Suprapubic skin (tissue), 4 donors: ENCODE measurements at regions not wholly inside any gene's neighbourhood (a gene's known extent, or its start where the extent isn't known, plus 50 kb on each side); places are given as distances from the start of the nearest gene placed in this dataset.

Source experiments
- DNase-seq, 2 donors: peaks; one replicate each; pipeline ENCODE4 v3.0.0-alpha.2; 2019; ENCODE audit warnings: low spot score in 2 of 2
- H3K27ac ChIP-seq: fragments of 200-600 bp; sonication (generic); one replicate; pipeline ENCODE4 v1.5.1; 2019
- H3K27me3 ChIP-seq: fragments of 200-600 bp; sonication (generic); one replicate; pipeline ENCODE4 v1.5.1; 2019
- H3K36me3 ChIP-seq: fragments of 200-600 bp; sonication (generic); one replicate; pipeline ENCODE4 v1.5.1; 2019
- H3K4me1 ChIP-seq: fragments of 200-600 bp; sonication (generic); one replicate; pipeline ENCODE4 v1.5.1; 2019
- H3K4me3 ChIP-seq: fragments of 200-600 bp; sonication (generic); one replicate; pipeline ENCODE4 v1.5.1; 2019; ENCODE audit warnings: mild to moderate bottlenecking
- H3K9me3 ChIP-seq: fragments of 200-600 bp; sonication (generic); one replicate; pipeline ENCODE4 v1.5.1; 2019
- CTCF ChIP-seq, 2 donors: fragments of 200-600 bp in 1 of 2; fragments of 450-650 bp in 1 of 2; sonication (generic) in 1 of 2; IDR thresholded peaks; one replicate each; pipeline ENCODE4 v1.5.1; 2016 to 2019; ENCODE audit warnings: antibody characterized with exemption in 2 of 2, mild to moderate bottlenecking in 1 of 2, moderate library complexity in 1 of 2
- EP300 ChIP-seq: sonication (generic); formaldehyde crosslinking; IDR thresholded peaks from one replicate; pipeline ENCODE4 v1.6.1; 2017; ENCODE audit warnings: antibody characterized with exemption
- POLR2A ChIP-seq, 2 donors: fragments of 450-650 bp; IDR thresholded peaks; one replicate each; pipeline ENCODE4 v1.6.1; 2017; ENCODE audit warnings: antibody characterized with exemption in 2 of 2, mild to moderate bottlenecking in 2 of 2, moderate library complexity in 2 of 2
- POLR2AphosphoS5 ChIP-seq, 3 donors: sonication (generic); formaldehyde crosslinking; IDR thresholded peaks; one replicate each; pipeline ENCODE4 v1.6.1; 2017; ENCODE audit warnings: antibody characterized with exemption in 3 of 3
- WGBS: methylation state at CpG from one replicate; pipeline ENCODE4 v1.1.5; 2018; 5-methylcytosine and 5-hydroxymethylcytosine counted together

DNA sequence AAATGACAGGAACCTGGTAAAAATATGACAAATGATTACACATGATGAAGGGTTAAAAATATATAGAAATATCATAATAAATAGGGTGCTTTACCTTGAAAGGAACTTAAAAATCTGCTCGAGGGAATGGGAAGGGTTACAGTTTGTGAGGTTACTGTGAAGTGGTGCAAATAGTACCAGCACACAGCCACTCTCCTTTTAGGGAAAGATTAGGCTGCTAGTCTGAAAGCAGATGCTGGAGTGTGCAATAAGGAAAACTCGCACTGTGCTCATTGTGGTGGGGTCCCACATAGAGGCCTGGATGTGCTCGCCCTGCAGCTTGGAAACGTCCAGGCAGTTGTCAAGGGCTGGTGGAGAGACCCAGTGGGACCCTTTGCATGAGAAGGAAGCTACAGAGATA is 145.9 kb upstream of the TBX20 start:
- Histone ChIP-seq H3K9me3 (no peaks in the 10 kb centered on the region), H3K27me3 (peaks cover 9% of the 10 kb centered on the region), H3K4me1 (no peaks in the 10 kb centered on the region), H3K36me3 (no peaks in the 10 kb centered on the region), H3K4me3 (no peak overlapping the region), H3K27ac (no peak overlapping the region)
- no peak for TF ChIP-seq POLR2AphosphoS5 (IDR thresholded peaks at IDR 0.05)
- TF ChIP-seq EP300 = no peak
- no peak for TF ChIP-seq POLR2A (IDR thresholded peaks at IDR 0.05)
- TF ChIP-seq CTCF (IDR thresholded peaks at IDR 0.05) = no peak
- DNase-seq = no peak
- 71% methylated on average over 4 of the region's 4 CpGs for WGBS

GRCh38 chr7:35399216-35399615 is 145.3 kb upstream of the TBX20 start:
- Histone ChIP-seq H3K27ac (no peak overlapping the region), H3K4me1 (no peaks in the 10 kb centered on the region), H3K4me3 (no peak overlapping the region), H3K9me3 (no peaks in the 10 kb centered on the region), H3K27me3 (peaks cover 9% of the 10 kb centered on the region), H3K36me3 (no peaks in the 10 kb centered on the region)
- TF ChIP-seq POLR2AphosphoS5 (IDR thresholded peaks at IDR 0.05) (no peak), EP300 (no peak), POLR2A (IDR thresholded peaks at IDR 0.05) (no peak), CTCF (IDR thresholded peaks at IDR 0.05) (no peak)
- no peak for DNase-seq

DNA sequence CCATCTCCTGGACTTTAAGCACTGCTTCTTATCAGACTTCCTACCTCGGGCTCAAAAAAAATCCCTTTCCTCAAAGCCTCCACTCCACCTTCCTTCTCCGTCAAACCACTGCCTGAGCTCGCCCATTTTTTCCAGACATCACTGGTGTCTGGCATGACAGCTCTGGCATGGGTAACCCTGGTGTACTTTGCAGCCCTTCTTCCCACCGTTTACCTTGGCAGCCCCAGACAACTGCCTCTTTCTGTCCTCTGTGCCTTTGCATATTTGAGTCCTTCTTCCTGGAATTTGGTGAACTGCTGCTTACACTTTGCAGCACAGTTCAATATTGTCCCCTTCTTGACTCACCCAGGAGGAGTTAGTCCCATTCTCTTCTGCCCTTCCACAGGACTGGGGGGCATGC is 144.6 kb upstream of the TBX20 start:
- Histone ChIP-seq H3K4me3 (no peak overlapping the region), H3K9me3 (no peaks in the 10 kb centered on the region), H3K36me3 (no peaks in the 10 kb centered on the region), H3K4me1 (no peaks in the 10 kb centered on the region), H3K27ac (no peak overlapping the region), H3K27me3 (peaks cover 8% of the 10 kb centered on the region)
- DNase-seq = no peak
- no peak for TF ChIP-seq POLR2A (IDR thresholded peaks at IDR 0.05)
- WGBS = 66% methylated on average over 4 of the region's 4 CpGs

DNA sequence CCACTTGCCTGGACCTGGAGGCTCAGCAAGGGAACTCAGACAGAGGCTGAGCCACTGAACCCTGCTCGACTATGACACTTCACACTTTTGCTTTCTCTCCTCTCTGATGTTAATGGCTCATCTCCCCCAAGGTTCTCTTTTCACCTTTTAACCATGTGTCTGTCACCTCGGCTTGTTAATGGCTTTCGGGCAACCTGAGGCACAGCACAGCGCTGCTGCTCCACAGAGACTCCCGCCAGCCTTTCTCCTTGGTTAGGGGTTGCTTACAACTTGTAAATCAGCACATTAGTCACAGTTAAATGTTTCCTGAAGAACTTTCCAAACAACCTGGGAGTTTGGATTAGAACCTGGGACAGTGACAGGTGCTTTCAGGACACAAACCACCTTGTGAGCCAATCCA is 136.2 kb upstream of the TBX20 start:
- H3K27ac ChIP-seq = no peak overlapping the region
- H3K4me3 ChIP-seq = no peak overlapping the region
- no peak for DNase-seq
- no peaks in the 10 kb centered on the region for H3K36me3 ChIP-seq
- no peaks in the 10 kb centered on the region for H3K9me3 ChIP-seq
- no peaks in the 10 kb centered on the region for H3K4me1 ChIP-seq
- H3K27me3 ChIP-seq = peaks cover 10% of the 10 kb centered on the region
- WGBS = 77% methylated on average over 5 of the region's 5 CpGs
- no peak for TF ChIP-seq CTCF (IDR thresholded peaks at IDR 0.05)
- TF ChIP-seq POLR2A (IDR thresholded peaks at IDR 0.05) = no peak
- no peak for TF ChIP-seq POLR2AphosphoS5 (IDR thresholded peaks at IDR 0.05)
- no peak for TF ChIP-seq EP300

DNA sequence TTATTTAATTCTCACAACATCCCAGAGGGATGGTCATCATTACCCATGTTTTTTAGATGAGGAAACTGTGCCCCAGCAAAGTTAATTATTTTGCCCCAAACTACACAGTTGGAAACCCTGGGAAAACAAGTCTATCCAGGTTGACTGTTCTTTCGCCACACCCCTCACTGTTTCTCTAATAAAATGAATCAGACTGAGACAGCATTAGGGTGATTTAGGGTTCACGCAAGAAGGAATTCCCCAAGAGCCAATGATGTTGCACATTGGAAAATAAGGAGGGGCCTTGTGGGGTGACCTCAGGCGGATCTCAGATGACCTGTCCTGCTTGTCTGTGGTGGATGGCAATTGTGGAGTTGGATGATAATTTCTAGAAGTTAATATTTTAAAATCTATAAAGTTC is 135.7 kb upstream of the TBX20 start:
- no peak overlapping the region for H3K4me3 ChIP-seq
- no peak for DNase-seq

More for the DNA sequence above, 135.7 kb upstream of the TBX20 start:
- no peak overlapping the region for H3K27ac ChIP-seq
- 60% methylated on average over 3 of the region's 3 CpGs for WGBS
- TF ChIP-seq CTCF (IDR thresholded peaks at IDR 0.05) = no peak
- TF ChIP-seq POLR2A (IDR thresholded peaks at IDR 0.05) = no peak
- no peak for TF ChIP-seq EP300
- no peak for TF ChIP-seq POLR2AphosphoS5 (IDR thresholded peaks at IDR 0.05)
- no peaks in the 10 kb centered on the region for H3K9me3 ChIP-seq
- H3K4me1 ChIP-seq = no peaks in the 10 kb centered on the region
- H3K36me3 ChIP-seq = no peaks in the 10 kb centered on the region
- peaks cover 10% of the 10 kb centered on the region for H3K27me3 ChIP-seq
